Thyroid gland (tissue), 4 donors: ENCODE measurements at regions not wholly inside any gene's neighbourhood (a gene's known extent, or its start where the extent isn't known, plus 50 kb on each side); places are given as distances from the start of the nearest gene placed in this dataset.
A peak's percentile ranks its signal among the peaks of the same experiment; 100 is the strongest.

Experiments used
- DNase-seq, 2 donors: peaks; one replicate each; pipeline ENCODE4 v3.0.0-alpha.2; 2019
- H3K27ac ChIP-seq, 3 donors: fragments of 200-600 bp; sonication (generic); 1 replicate in 2 of 3; 2 replicates in 1 of 3; pipeline ENCODE4 v1.5.1; 2016 to 2019; ENCODE audit warnings: mild to moderate bottlenecking in 1 of 3, moderate library complexity in 1 of 3
- H3K27me3 ChIP-seq: fragments of 200-600 bp; sonication (generic); one replicate; pipeline ENCODE4 v1.5.1; 2019
- H3K36me3 ChIP-seq, 2 donors: fragments of 200-600 bp; sonication (generic); one replicate each; pipeline ENCODE4 v1.5.1; 2016 to 2019
- H3K4me1 ChIP-seq, 2 donors: fragments of 200-600 bp; sonication (generic); one replicate each; pipeline ENCODE4 v1.5.1; 2017 to 2019
- H3K4me3 ChIP-seq, 3 donors: fragments of 200-600 bp; sonication (generic); replicated peaks in 1 of 3; 1 replicate in 2 of 3; 2 replicates in 1 of 3; pipeline ENCODE4 v1.5.1; 2016; ENCODE audit warnings: mild to moderate bottlenecking in 1 of 3
- H3K9me3 ChIP-seq: fragments of 200-600 bp; sonication (generic); one replicate; pipeline ENCODE4 v1.5.1; 2017
- POLR2A ChIP-seq, 2 donors: fragments of 450-650 bp; IDR thresholded peaks; one replicate each; pipeline ENCODE4 v1.6.1; 2017; ENCODE audit warnings: antibody characterized with exemption in 2 of 2, mild to moderate bottlenecking in 2 of 2, moderate library complexity in 1 of 2
- WGBS, 2 donors: methylation state at CpG; one replicate each; pipeline ENCODE4 v1.1.5; 2017; 5-methylcytosine and 5-hydroxymethylcytosine counted together
- intact Hi-C: fragments of 100-400 bp; cut with DNase I; formaldehyde crosslinking; loops from one replicate; pipeline ENCODE4 v1.15.1; 2023
- TF ChIP-seq, protein P1 (sequence below), 6 experiments: fragments of 200-600 bp in 3 of 6; fragments of 450-650 bp in 3 of 6; sonication (generic) in 3 of 6; IDR thresholded peaks; one replicate each; pipeline ENCODE4 v1.5.1; 2016 to 2019; ENCODE audit warnings: antibody characterized with exemption in 6 of 6, mild to moderate bottlenecking in 2 of 6, inconsistent platforms in 1 of 6, moderate library complexity in 1 of 6

DNA sequence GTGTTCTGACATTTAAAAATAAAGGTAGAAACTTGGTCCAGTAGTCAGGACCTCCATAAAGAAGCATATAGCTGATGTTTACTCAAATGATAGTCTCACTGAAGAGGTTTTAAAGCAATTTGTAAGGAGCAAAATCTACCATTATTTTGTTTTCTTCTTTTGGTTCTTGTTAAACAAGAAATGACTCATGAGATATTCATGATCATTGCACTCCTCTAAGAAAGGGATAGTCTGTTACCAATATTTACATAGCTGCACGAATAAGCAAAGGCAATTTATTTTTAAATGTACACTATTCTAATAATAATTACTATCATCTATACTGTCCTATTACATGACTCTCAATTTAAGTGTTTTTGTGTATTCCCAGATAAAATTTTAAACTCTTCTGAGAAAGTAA lies 397.9 kb downstream of the FAM47B start:
- Histone ChIP-seq H3K27ac (no peak overlapping the region), H3K27me3 (no peaks in the 10 kb centered on the region), H3K4me3 (no peak overlapping the region), H3K9me3 (no peaks in the 10 kb centered on the region), H3K36me3 (no peaks in the 10 kb centered on the region), H3K4me1 (no peaks in the 10 kb centered on the region)
- intact Hi-C loops: no loop called here
- WGBS, 2 donors: 74 to 93% methylated on average over 1 of the region's 1 CpG
- no peak for TF ChIP-seq POLR2A (IDR thresholded peaks at IDR 0.05)
- TF ChIP-seq, protein P1, sequence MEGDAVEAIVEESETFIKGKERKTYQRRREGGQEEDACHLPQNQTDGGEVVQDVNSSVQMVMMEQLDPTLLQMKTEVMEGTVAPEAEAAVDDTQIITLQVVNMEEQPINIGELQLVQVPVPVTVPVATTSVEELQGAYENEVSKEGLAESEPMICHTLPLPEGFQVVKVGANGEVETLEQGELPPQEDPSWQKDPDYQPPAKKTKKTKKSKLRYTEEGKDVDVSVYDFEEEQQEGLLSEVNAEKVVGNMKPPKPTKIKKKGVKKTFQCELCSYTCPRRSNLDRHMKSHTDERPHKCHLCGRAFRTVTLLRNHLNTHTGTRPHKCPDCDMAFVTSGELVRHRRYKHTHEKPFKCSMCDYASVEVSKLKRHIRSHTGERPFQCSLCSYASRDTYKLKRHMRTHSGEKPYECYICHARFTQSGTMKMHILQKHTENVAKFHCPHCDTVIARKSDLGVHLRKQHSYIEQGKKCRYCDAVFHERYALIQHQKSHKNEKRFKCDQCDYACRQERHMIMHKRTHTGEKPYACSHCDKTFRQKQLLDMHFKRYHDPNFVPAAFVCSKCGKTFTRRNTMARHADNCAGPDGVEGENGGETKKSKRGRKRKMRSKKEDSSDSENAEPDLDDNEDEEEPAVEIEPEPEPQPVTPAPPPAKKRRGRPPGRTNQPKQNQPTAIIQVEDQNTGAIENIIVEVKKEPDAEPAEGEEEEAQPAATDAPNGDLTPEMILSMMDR (IDR thresholded peaks at IDR 0.05): no peak
- DNase-seq: no peak

DNA sequence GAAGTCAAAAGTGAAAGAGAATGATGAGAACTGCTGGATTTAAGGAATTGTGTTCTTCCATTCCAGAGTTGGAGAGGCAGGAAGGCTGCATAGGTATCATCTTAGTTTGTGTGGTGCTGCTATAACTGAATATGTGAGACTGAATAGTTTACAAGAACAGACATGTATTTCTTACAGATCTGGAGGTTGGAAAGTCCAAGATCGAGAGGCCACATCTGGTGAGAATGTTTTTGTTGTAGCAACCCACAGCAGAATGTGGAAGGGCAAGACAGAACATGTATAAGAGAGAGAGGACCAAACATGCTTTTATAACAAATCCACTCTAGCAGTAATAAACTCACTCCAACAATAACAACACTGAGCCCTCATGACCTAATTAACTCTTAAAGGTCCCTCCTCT lies 408.6 kb downstream of the FAM47B start:
- TF ChIP-seq, protein P1 (IDR thresholded peaks at IDR 0.05): no peak
- TF ChIP-seq POLR2A (IDR thresholded peaks at IDR 0.05): no peak
- Histone ChIP-seq H3K9me3 (no peaks in the 10 kb centered on the region), H3K27ac (no peak overlapping the region), H3K27me3 (no peaks in the 10 kb centered on the region), H3K4me1 (no peaks in the 10 kb centered on the region), H3K36me3 (no peaks in the 10 kb centered on the region), H3K4me3 (no peak overlapping the region)
- no peak for DNase-seq
- intact Hi-C loops: no loop called here
- WGBS, 2 donors: 24 to 50% methylated on average over 1 of the region's 1 CpG

GRCh38 chrX:35351795-35352483 lies 409.3 kb downstream of the FAM47B start:
- DNase-seq: peak; percentile 55 to 67
- peak overlapping the region in 1 of 3 donors; percentile 15 for H3K27ac ChIP-seq
- no peaks in the 10 kb centered on the region for H3K4me1 ChIP-seq
- intact Hi-C loops: no loop called here
- TF ChIP-seq, protein P1 (IDR thresholded peaks at IDR 0.05): no peak
- no peak for TF ChIP-seq POLR2A (IDR thresholded peaks at IDR 0.05)
- 62 to 72% methylated on average over 2 to 5 of the region's 5 CpGs for WGBS, 2 donors
- H3K4me3 ChIP-seq: no peak overlapping the region
- H3K9me3 ChIP-seq: no peaks in the 10 kb centered on the region
- no peaks in the 10 kb centered on the region for H3K36me3 ChIP-seq
- no peaks in the 10 kb centered on the region for H3K27me3 ChIP-seq

DNA sequence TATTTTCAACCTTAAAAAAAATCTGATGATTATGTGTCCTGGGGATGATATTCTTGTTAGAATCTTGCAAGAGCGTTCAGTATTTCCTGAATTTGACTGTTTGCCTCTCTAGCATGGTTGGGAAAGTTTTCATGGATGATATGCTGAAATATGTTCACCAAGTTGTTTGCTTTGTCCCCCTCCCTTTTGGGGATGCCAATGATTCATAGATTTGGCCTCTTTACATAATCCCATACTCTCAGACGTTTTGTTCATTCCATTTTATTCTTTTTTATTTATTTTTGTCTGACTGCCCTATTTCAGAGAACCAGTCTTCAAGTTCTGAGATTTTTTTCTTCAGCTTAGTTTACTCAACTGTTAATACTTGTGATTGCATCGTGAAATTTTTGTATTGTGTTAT lies 415.1 kb downstream of the FAM47B start:
- no peaks in the 10 kb centered on the region for H3K36me3 ChIP-seq
- H3K4me3 ChIP-seq: no peak overlapping the region
- no peaks in the 10 kb centered on the region for H3K27me3 ChIP-seq
- TF ChIP-seq POLR2A (IDR thresholded peaks at IDR 0.05): no peak
- TF ChIP-seq, protein P1 (IDR thresholded peaks at IDR 0.05): no peak
- H3K9me3 ChIP-seq: no peaks in the 10 kb centered on the region
- no peaks in the 10 kb centered on the region for H3K4me1 ChIP-seq
- DNase-seq: no peak
- H3K27ac ChIP-seq: no peak overlapping the region
- WGBS, 2 donors: 84 to 85% methylated on average over 3 of the region's 3 CpGs
- intact Hi-C loops: no loop called here

DNA sequence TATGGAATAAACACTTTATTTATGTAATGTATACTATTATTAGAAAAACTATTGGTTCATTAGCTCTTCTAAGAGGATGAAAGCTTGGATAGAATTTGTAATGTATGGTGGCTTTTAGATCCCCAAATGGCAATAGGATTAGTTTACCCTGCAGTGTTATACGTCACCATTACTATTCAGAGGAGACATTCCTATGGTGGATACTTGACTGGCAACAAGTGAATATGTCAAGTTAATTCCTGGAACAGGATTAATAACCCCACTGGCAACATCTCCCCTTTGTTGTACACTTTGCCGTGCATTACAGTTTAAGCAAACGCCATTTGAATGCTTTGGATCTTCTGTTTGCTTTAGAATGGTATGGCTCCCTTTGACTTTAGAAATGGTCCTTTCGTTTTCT lies 420.3 kb downstream of the FAM47B start:
- no peaks in the 10 kb centered on the region for H3K36me3 ChIP-seq
- H3K4me1 ChIP-seq: no peaks in the 10 kb centered on the region
- DNase-seq: no peak
- no peak overlapping the region for H3K4me3 ChIP-seq
- intact Hi-C loops: no loop called here
- H3K9me3 ChIP-seq: no peaks in the 10 kb centered on the region
- TF ChIP-seq POLR2A (IDR thresholded peaks at IDR 0.05): no peak
- TF ChIP-seq, protein P1 (IDR thresholded peaks at IDR 0.05): no peak
- no peaks in the 10 kb centered on the region for H3K27me3 ChIP-seq
- 95 to 97% methylated on average over 4 of the region's 4 CpGs for WGBS, 2 donors
- no peak overlapping the region for H3K27ac ChIP-seq
